Hepatocyte (in vitro differentiated cells): ENCODE measurements at regions not wholly inside any gene's neighbourhood (a gene's known extent, or its start where the extent isn't known, plus 50 kb on each side); places are given as distances from the start of the nearest gene placed in this dataset.

Experiments used
- CTCF ChIP-seq: fragments of 200-600 bp; sonication (generic); IDR thresholded peaks from 2 replicates; pipeline ENCODE4 v1.5.1; 2016; ENCODE audit warnings: antibody characterized with exemption, mild to moderate bottlenecking; ENCODE audit not compliant: poor library complexity
- EZH2phosphoT487 ChIP-seq: fragments of 200-600 bp; sonication (generic); IDR thresholded peaks from one replicate; pipeline ENCODE4 v1.6.1; 2018; ENCODE audit warnings: antibody characterized with exemption, mild to moderate bottlenecking, low read depth, moderate library complexity; ENCODE audit not compliant: unreplicated experiment, severe bottlenecking

DNA sequence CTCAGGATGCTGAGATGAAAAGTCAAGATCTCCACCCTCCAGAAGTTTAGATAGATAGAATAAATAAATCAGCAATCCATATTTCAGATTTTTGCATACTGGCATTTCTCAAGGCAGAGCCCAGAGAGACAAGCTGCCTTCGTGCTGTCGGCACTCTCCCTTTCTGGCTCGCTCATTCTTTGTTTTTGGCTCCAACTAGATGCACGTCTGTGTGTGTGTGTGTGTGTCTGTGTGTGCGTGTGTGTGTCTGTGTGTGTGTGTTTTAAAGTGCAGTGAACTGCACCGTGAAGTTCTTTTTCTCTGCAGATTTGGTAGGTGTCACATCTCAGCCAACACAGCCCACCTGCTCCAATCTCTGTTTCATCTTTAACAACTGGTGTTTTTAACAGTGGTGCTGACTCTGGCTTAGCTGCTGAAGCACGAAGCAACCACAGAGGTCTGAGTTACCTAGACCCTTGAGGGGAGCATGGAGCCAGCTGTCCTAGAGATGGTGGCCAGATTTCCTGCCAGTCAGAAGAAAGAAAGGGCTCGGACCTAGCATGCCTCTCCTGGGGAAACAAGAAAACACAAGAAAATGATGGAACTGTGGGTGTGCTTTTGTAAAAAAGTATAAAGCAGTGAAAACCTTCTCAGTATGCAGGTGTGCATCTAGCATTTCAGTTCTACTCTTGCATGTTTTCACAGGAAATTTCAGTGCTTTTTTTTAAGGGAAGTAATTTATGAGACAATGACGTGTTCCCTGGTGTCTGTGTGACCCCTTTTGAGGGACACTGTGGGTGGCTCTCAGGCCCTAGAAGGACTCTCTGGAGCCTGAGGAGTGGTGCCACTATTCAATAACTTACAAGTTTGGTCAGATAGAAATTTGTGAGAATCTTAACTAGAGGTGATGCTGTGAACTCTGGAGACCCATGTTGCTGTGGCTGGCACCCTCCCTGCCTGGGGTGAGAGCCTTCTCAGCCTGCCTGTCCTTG, 364.3 kb downstream of the RNF144A start:
- no peak for TF ChIP-seq CTCF
- no peak for TF ChIP-seq EZH2phosphoT487
